ENCODE measurements at regions not wholly inside any gene's neighbourhood (a gene's known extent, or its start where the extent isn't known, plus 50 kb on each side); places are given as distances from the start of the nearest gene placed in this dataset.

GRCh38 chr6:21357262-21357661 lies 236.3 kb upstream of the SOX4 start:
- TF ChIP-seq, protein P1, sequence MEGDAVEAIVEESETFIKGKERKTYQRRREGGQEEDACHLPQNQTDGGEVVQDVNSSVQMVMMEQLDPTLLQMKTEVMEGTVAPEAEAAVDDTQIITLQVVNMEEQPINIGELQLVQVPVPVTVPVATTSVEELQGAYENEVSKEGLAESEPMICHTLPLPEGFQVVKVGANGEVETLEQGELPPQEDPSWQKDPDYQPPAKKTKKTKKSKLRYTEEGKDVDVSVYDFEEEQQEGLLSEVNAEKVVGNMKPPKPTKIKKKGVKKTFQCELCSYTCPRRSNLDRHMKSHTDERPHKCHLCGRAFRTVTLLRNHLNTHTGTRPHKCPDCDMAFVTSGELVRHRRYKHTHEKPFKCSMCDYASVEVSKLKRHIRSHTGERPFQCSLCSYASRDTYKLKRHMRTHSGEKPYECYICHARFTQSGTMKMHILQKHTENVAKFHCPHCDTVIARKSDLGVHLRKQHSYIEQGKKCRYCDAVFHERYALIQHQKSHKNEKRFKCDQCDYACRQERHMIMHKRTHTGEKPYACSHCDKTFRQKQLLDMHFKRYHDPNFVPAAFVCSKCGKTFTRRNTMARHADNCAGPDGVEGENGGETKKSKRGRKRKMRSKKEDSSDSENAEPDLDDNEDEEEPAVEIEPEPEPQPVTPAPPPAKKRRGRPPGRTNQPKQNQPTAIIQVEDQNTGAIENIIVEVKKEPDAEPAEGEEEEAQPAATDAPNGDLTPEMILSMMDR (IDR thresholded peaks at IDR 0.05), result no peak
- TF ChIP-seq EZH2 (IDR thresholded peaks at IDR 0.05; ENCODE audit: borderline replicate concordance, insufficient read depth, low read depth, low read length, poor library complexity, severe bottlenecking), result no peak

All from B cell (primary cell).